K562 (cell line): ENCODE measurements at regions not wholly inside any gene's neighbourhood (a gene's known extent, or its start where the extent isn't known, plus 50 kb on each side); places are given as distances from the start of the nearest gene placed in this dataset.

Source experiments
- ATAC-seq: fragments of 200-7000 bp; cut with Tn5 transposase; 3 replicates; pipeline ENCODE4 v1.9.1; 2020; ENCODE audit warnings: moderate library complexity
- BruUV-seq: library from RNA; stranded (reverse); fragments of 400-500 nt; replicated peaks from 2 replicates; lab custom pipeline; 2021; lab: Mats Ljungman, UMichigan
- CTCF ChIA-PET: fragments of 300-600 bp; formaldehyde crosslinking; extraction: SDS; loops from one replicate; lab custom pipeline; 2021; ENCODE audit warnings: low intra/inter-chr PET ratio; lab: Yijun Ruan, JAX
- POLR2A ChIA-PET: fragments of 300-600, 350-650 bp; sonication (Branson Sonifier 250); formaldehyde crosslinking; extraction: SDS; loops from one replicate; lab custom pipeline; 2021; ENCODE audit warnings: antibody characterized with exemption, inconsistent platforms; lab: Yijun Ruan, JAX
- DNase-seq, 4 experiments: peaks; one replicate each; pipeline versions ENCODE4 v3.0.0 to v3.0.0-alpha.2; 2011 to 2018; ENCODE audit warnings: low spot score in 3 of 4, mixed read lengths in 3 of 4; ENCODE audit errors: extremely low read depth in 1 of 4
- FAIRE-seq: peaks from 2 replicates; lab custom pipeline; 2011; peaks lifted over from hg19 to GRCh38; lab: Jason Lieb, UNC
- H2AFZ ChIP-seq: 2 replicates; pipeline ENCODE4 v1.6.0; 2011; ENCODE audit warnings: low read depth, low read length, control low read depth, inconsistent platforms
- H3K27ac ChIP-seq: fragments of 200-600 bp; 3 replicates; pipeline ENCODE4 v1.8.0; 2011; ENCODE audit warnings: low read depth, mild to moderate bottlenecking, control low read depth, inconsistent platforms, low read length, moderate library complexity, mixed read lengths; ENCODE audit errors: extremely low read depth
- H3K27me3 ChIP-seq, 2 experiments: fragments of 300-600 bp in 1 of 2; 2 replicates in 1 of 2; 3 replicates in 1 of 2; pipeline versions ENCODE4 v1.6.0 to v1.8.0; 2011; ENCODE audit warnings: inconsistent platforms in 2 of 2, low read length in 2 of 2, mild to moderate bottlenecking in 1 of 2, mixed read lengths in 1 of 2, moderate library complexity in 1 of 2; ENCODE audit not compliant: control insufficient read depth in 2 of 2, insufficient read depth in 2 of 2
- H3K36me3 ChIP-seq: fragments of 300-600 bp; 3 replicates; pipeline ENCODE4 v1.8.0; 2011; ENCODE audit warnings: mild to moderate bottlenecking, low read length, inconsistent platforms; ENCODE audit not compliant: control insufficient read depth, insufficient read depth
- H3K4me1 ChIP-seq, 2 experiments: fragments of 200-600 bp in 1 of 2; replicated peaks in 1 of 2; 2 replicates in 1 of 2; 3 replicates in 1 of 2; pipeline versions ENCODE4 v1.5.1 to v1.8.0; 2011; ENCODE audit warnings: inconsistent platforms in 2 of 2, low read length in 2 of 2, mild to moderate bottlenecking in 1 of 2, mixed read lengths in 1 of 2, moderate library complexity in 1 of 2; ENCODE audit not compliant: control insufficient read depth in 2 of 2, insufficient read depth in 2 of 2
- H3K4me2 ChIP-seq: 2 replicates; pipeline ENCODE4 v1.6.1; 2011; ENCODE audit warnings: low read length, control low read depth, inconsistent platforms, mixed read lengths; ENCODE audit not compliant: insufficient read depth
- H3K4me3 ChIP-seq: fragments of 200-600 bp; sonication (generic), shearing (Covaris generic); 2 replicates; pipeline ENCODE4 v1.5.1; 2016; ENCODE audit warnings: control low read depth, inconsistent platforms
- H3K79me2 ChIP-seq: fragments of 200-600 bp; 3 replicates; pipeline ENCODE4 v1.8.0; 2011; ENCODE audit warnings: low read length, inconsistent platforms; ENCODE audit not compliant: control insufficient read depth, insufficient read depth
- H3K9ac ChIP-seq, 2 experiments: 2 replicates each; pipeline versions ENCODE4 v1.6.0 to v1.6.1; 2011; ENCODE audit warnings: low read depth in 2 of 2, low read length in 2 of 2, control low read depth in 1 of 2, inconsistent platforms in 1 of 2, mild to moderate bottlenecking in 1 of 2, mixed read lengths in 1 of 2; ENCODE audit not compliant: insufficient read depth in 1 of 2
- H3K9me1 ChIP-seq: one replicate; pipeline ENCODE4 v1.6.0; 2011; ENCODE audit warnings: inconsistent platforms, mild to moderate bottlenecking, low read length, moderate library complexity; ENCODE audit not compliant: control insufficient read depth, insufficient read depth
- H3K9me3 ChIP-seq: replicated peaks from 2 replicates; pipeline ENCODE4 v1.5.1; 2011; ENCODE audit warnings: low read depth, low read length, inconsistent platforms; ENCODE audit not compliant: control insufficient read depth, insufficient read depth
- H4K20me1 ChIP-seq: replicated peaks from 2 replicates; pipeline ENCODE4 v1.6.1; 2011; ENCODE audit warnings: low read length, inconsistent platforms, mixed read lengths; ENCODE audit not compliant: control insufficient read depth, insufficient read depth
- CBX5 ChIP-seq: IDR thresholded peaks from 2 replicates; pipeline ENCODE4 v1.6.1; 2014; ENCODE audit warnings: low read depth, borderline replicate concordance
- CHCHD3 ChIP-seq: fragments of 250-450 bp; sonication (Bioruptor Pico); IDR thresholded peaks from 2 replicates; pipeline ENCODE4 v2.1.2; 2022; ENCODE audit warnings: mild to moderate bottlenecking
- EGR1 ChIP-seq: fragments of 450-650 bp; conservative IDR thresholded peaks from 2 replicates; pipeline ENCODE4 v1.6.1; 2017; ENCODE audit warnings: mild to moderate bottlenecking
- HMG20B ChIP-seq: fragments of 250-450 bp; sonication (Bioruptor Pico); IDR thresholded peaks from 2 replicates; pipeline ENCODE4 v1.5.0; 2021; ENCODE audit warnings: mild to moderate bottlenecking
- MTA3 ChIP-seq: fragments of 450-650 bp; formaldehyde crosslinking; IDR thresholded peaks from 2 replicates; pipeline ENCODE4 v1.6.1; 2017; ENCODE audit warnings: mild to moderate bottlenecking, borderline replicate concordance
- NRF1 ChIP-seq, 2 experiments: fragments of 450-650 bp; IDR thresholded peaks in 1 of 2; conservative IDR thresholded peaks in 1 of 2; 2 replicates each; pipeline ENCODE4 v1.6.1; 2014; ENCODE audit warnings: mild to moderate bottlenecking in 2 of 2
- RBM14 ChIP-seq: fragments of 200-400 bp; formaldehyde crosslinking; IDR thresholded peaks from 2 replicates; pipeline ENCODE4 v1.6.1; 2018; ENCODE audit warnings: low read depth, mild to moderate bottlenecking, low read length, moderate library complexity, borderline replicate concordance; ENCODE audit not compliant: insufficient read depth
- RBM39 ChIP-seq: fragments of 200-400 bp; formaldehyde crosslinking; optimal IDR thresholded peaks from 2 replicates; pipeline ENCODE3; 2018; ENCODE audit warnings: low read depth, low read length
- SIX5 ChIP-seq, 2 experiments: IDR thresholded peaks; 2 replicates each; pipeline ENCODE4 v1.6.1; 2011; ENCODE audit warnings: low read length in 2 of 2, borderline replicate concordance in 1 of 2, low read depth in 1 of 2, mild to moderate bottlenecking in 1 of 2, moderate library complexity in 1 of 2; ENCODE audit not compliant: insufficient read depth in 1 of 2
- TEAD2 ChIP-seq: fragments of 450-650 bp; IDR thresholded peaks from 2 replicates; pipeline ENCODE4 v1.6.1; 2016; ENCODE audit warnings: missing genetic modification characterization, control low read depth, missing compliant biosample characterization
- THRAP3 ChIP-seq: fragments of 450-650 bp; IDR thresholded peaks from 2 replicates; pipeline ENCODE4 v1.6.1; 2016; ENCODE audit warnings: mild to moderate bottlenecking, inconsistent platforms, borderline replicate concordance
- ZNF436 ChIP-seq: fragments of 250-450, 450-650 bp; sonication (Bioruptor Pico); formaldehyde crosslinking; IDR thresholded peaks from 2 replicates; pipeline ENCODE4 v1.7.0; 2020; ENCODE audit warnings: mild to moderate bottlenecking
- ZNF79 ChIP-seq: fragments of 250-450 bp; sonication (Bioruptor Pico); IDR thresholded peaks from 2 replicates; pipeline ENCODE4 v1.4.0; 2020; ENCODE audit warnings: low read depth, mild to moderate bottlenecking, moderate library complexity
- WGBS: fragments of 100-300 bp; shearing (Covaris generic); methylation state at CpG from one replicate; pipeline ENCODE4 v1.1.6; 2016; ENCODE audit warnings: low coverage, mixed read lengths; ENCODE audit not compliant: insufficient coverage; ENCODE audit errors: missing lambda C conversion rate; 5-methylcytosine and 5-hydroxymethylcytosine counted together
- in situ Hi-C: fragments of 300-500 bp; cut with MboI; formaldehyde crosslinking; loops from 4 replicates; pipeline ENCODE4 v1.15.0; 2018; ENCODE audit warnings: inconsistent platforms, mixed read lengths
- intact Hi-C: fragments of 100-400 bp; cut with micrococcal nuclease; formaldehyde crosslinking; loops from 2 replicates; pipeline ENCODE4 v1.14.2; 2022
- TF ChIP-seq, protein P1 (sequence below): sonication (generic); IDR thresholded peaks from 2 replicates; pipeline ENCODE4 v1.6.1; 2016
- TF ChIP-seq, protein P2 (sequence below): fragments of 250-450 bp; sonication (Bioruptor Pico); IDR thresholded peaks from 2 replicates; pipeline ENCODE4 v1.6.1; 2021; ENCODE audit warnings: mild to moderate bottlenecking
- TF ChIP-seq, protein P3 (sequence below): IDR thresholded peaks from 2 replicates; pipeline ENCODE4 v1.6.1; 2011; ENCODE audit not compliant: insufficient read length; ENCODE audit errors: extremely low read depth

DNA sequence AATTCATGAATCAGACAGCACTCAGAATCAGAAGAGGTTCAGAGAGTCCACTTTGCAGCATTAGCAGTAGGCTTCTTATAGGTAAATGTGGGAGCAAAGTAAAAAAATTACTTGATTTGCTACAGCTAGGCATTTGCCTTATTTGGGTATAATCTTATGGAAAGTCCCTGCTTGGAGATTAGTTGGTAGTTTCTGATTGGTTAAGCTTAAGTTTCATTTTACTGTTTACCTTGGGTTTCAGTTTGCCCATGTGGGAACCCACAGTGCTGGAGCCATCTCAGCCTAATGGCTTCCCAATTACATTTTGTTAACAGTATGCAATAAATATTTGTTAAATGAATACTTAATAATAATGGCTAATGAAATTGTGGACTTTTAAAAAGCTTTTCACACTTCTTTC lies 311.0 kb upstream of the FLRT2 start:
- intact Hi-C loops = no loop called here
- CTCF ChIA-PET = no interaction called here
- no peak overlapping the region for H3K4me2 ChIP-seq
- no peaks in the 10 kb centered on the region for H3K9me1 ChIP-seq
- in situ Hi-C loops = no loop called here
- no peaks in the 10 kb centered on the region for H3K4me1 ChIP-seq
- H3K36me3 ChIP-seq = no peaks in the 10 kb centered on the region
- no peak overlapping the region for H2AFZ ChIP-seq
- H3K9me3 ChIP-seq = no peaks in the 10 kb centered on the region
- no peak for DNase-seq
- H4K20me1 ChIP-seq = no peaks in the 10 kb centered on the region
- POLR2A ChIA-PET = no interaction called here
- no TSS peak for BruUV-seq
- FAIRE-seq = no peak
- TF ChIP-seq NRF1 (conservative IDR thresholded peaks at IDR 0.05 in 1 of 2, IDR thresholded peaks at IDR 0.05 in 1 of 2) (no peak), HMG20B (no peak), CBX5 (no peak), EGR1 (no peak), RBM39 (no peak)
- no peak overlapping the region for H3K9ac ChIP-seq
- H3K79me2 ChIP-seq = no peaks in the 10 kb centered on the region
- H3K4me3 ChIP-seq = no peak overlapping the region
- H3K27me3 ChIP-seq = no peaks in the 10 kb centered on the region
- no peak overlapping the region for H3K27ac ChIP-seq
- no peak for ATAC-seq

DNA sequence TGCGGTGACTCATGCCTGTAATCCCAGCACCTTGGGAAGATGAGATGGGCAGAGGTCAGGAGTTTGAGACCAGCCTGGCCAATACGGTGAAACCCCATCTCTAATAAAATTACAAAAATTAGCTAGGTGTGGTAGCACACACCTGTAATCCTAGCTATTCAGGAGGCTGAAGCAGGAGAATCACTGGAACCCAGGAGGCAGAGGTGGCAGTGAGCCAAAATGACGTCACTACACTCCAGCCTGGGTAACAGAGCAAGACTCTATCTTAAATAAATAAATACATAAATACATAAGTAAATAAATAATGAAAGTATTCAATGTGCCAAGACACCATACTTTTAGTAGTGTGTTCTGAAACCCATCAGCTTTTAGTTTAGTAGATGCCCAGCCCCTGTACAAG lies 308.1 kb upstream of the FLRT2 start:
- ChIA-PET POLR2A (no interaction called here), CTCF (no interaction called here)
- in situ Hi-C loops (no loop called here), intact Hi-C loops (no loop called here)
- H3K9me3 ChIP-seq = no peaks in the 10 kb centered on the region
- 5% methylated on average over 3 of the region's 3 CpGs for WGBS
- no peaks in the 10 kb centered on the region for H4K20me1 ChIP-seq
- H3K9ac ChIP-seq = no peak overlapping the region
- H3K4me1 ChIP-seq = no peaks in the 10 kb centered on the region
- H3K27ac ChIP-seq = no peak overlapping the region
- H3K79me2 ChIP-seq = no peaks in the 10 kb centered on the region
- H3K4me3 ChIP-seq = no peak overlapping the region
- H3K27me3 ChIP-seq = no peaks in the 10 kb centered on the region
- H3K4me2 ChIP-seq = no peak overlapping the region
- FAIRE-seq (no peak), DNase-seq (no peak), ATAC-seq (no peak)
- H3K36me3 ChIP-seq = no peaks in the 10 kb centered on the region
- no TSS peak for BruUV-seq
- H2AFZ ChIP-seq = no peak overlapping the region
- no peaks in the 10 kb centered on the region for H3K9me1 ChIP-seq
- TF ChIP-seq MTA3 (no peak), TEAD2 (tag) (no peak), CHCHD3 (CRISPR knock-in tag) (no peak), ZNF79 (no peak), ZNF436 (no peak), SIX5 (IDR thresholded peaks at IDR 0.05; ENCODE audit: borderline replicate concordance in 1 of 2, insufficient read depth in 1 of 2, low read depth in 1 of 2, low read length in 2 of 2) (no peak), RBM14 (no peak), THRAP3 (no peak)
- TF ChIP-seq, protein P1, sequence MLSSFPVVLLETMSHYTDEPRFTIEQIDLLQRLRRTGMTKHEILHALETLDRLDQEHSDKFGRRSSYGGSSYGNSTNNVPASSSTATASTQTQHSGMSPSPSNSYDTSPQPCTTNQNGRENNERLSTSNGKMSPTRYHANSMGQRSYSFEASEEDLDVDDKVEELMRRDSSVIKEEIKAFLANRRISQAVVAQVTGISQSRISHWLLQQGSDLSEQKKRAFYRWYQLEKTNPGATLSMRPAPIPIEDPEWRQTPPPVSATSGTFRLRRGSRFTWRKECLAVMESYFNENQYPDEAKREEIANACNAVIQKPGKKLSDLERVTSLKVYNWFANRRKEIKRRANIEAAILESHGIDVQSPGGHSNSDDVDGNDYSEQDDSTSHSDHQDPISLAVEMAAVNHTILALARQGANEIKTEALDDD = no peak
- TF ChIP-seq, protein P2, sequence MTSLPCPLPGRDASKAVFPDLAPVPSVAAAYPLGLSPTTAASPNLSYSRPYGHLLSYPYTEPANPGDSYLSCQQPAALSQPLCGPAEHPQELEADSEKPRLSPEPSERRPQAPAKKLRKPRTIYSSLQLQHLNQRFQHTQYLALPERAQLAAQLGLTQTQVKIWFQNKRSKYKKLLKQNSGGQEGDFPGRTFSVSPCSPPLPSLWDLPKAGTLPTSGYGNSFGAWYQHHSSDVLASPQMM (CRISPR knock-in tag) = no peak
- TF ChIP-seq, protein P3, sequence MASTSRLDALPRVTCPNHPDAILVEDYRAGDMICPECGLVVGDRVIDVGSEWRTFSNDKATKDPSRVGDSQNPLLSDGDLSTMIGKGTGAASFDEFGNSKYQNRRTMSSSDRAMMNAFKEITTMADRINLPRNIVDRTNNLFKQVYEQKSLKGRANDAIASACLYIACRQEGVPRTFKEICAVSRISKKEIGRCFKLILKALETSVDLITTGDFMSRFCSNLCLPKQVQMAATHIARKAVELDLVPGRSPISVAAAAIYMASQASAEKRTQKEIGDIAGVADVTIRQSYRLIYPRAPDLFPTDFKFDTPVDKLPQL = no peak
